ENCODE measurements at regions not wholly inside any gene's neighbourhood (a gene's known extent, or its start where the extent isn't known, plus 50 kb on each side); places are given as distances from the start of the nearest gene placed in this dataset.

DNA sequence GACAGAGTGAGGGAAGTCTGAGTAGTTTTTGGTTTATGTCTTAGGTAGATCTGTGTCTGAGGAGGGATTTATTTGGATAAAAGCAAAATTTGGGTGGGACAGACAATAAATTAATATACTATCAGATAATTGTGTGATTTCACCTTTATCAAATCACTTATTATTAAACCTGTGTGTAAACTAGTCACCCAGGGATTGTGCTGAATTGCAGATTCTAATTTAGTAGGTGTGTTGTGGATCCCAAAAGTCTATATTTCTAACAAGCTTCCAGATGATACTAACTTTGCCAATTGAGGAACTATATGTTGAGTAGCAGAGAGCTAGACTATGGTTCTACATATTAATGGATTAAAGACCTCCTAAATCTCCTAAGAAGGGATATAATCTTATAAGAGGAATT lies 978.5 kb upstream of the FBXO33 start:
- TF ChIP-seq, protein P1, sequence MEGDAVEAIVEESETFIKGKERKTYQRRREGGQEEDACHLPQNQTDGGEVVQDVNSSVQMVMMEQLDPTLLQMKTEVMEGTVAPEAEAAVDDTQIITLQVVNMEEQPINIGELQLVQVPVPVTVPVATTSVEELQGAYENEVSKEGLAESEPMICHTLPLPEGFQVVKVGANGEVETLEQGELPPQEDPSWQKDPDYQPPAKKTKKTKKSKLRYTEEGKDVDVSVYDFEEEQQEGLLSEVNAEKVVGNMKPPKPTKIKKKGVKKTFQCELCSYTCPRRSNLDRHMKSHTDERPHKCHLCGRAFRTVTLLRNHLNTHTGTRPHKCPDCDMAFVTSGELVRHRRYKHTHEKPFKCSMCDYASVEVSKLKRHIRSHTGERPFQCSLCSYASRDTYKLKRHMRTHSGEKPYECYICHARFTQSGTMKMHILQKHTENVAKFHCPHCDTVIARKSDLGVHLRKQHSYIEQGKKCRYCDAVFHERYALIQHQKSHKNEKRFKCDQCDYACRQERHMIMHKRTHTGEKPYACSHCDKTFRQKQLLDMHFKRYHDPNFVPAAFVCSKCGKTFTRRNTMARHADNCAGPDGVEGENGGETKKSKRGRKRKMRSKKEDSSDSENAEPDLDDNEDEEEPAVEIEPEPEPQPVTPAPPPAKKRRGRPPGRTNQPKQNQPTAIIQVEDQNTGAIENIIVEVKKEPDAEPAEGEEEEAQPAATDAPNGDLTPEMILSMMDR (conservative IDR thresholded peaks at IDR 0.05 in 1 of 2, IDR thresholded peaks at IDR 0.05 in 1 of 2; ENCODE audit: low read depth in 1 of 2, low read length in 2 of 2), result no peak
- no peak for TF ChIP-seq EZH2 (IDR thresholded peaks at IDR 0.05; ENCODE audit: low read length, missing control alignments)

Measured in fibroblast of lung (primary cell).